Activated T-cell treated with anti-CD3 and anti-CD28 coated beads, Interleukin-2, amount 50 U/mL, for 72 hours (primary cell): ENCODE measurements at regions not wholly inside any gene's neighbourhood (a gene's known extent, or its start where the extent isn't known, plus 50 kb on each side); places are given as distances from the start of the nearest gene placed in this dataset.

Experiments used
- ATAC-seq, 2 donors: fragments of 150-1000 bp; cut with Tn5 transposase; replicated peaks in 1 of 2; 2 replicates each; pipeline ENCODE4 v1.10.0; 2021; ENCODE audit warnings: moderate library complexity in 2 of 2, mild to moderate bottlenecking in 1 of 2
- DNase-seq, 2 donors: peaks; one replicate each; pipeline ENCODE4 v3.0.0; 2021 to 2022; ENCODE audit warnings: mixed read lengths in 1 of 2
- H3K27ac Mint-ChIP-seq: one replicate; pipeline ENCODE4 v1.8.0; 2022; ENCODE audit warnings: mild to moderate bottlenecking, moderate library complexity, mixed read lengths
- H3K27me3 Mint-ChIP-seq: one replicate; pipeline ENCODE4 v1.8.0; 2022; ENCODE audit warnings: low read depth, mixed read lengths
- H3K36me3 Mint-ChIP-seq, 2 donors: one replicate each; pipeline ENCODE4 v1.8.0; 2022; ENCODE audit warnings: mixed read lengths in 2 of 2, mild to moderate bottlenecking in 1 of 2; ENCODE audit not compliant: insufficient read depth in 2 of 2
- H3K4me1 Mint-ChIP-seq: one replicate; pipeline ENCODE4 v1.8.0; 2022; ENCODE audit warnings: low read depth, mixed read lengths
- H3K4me3 Mint-ChIP-seq, 2 donors: one replicate each; pipeline ENCODE4 v1.8.0; 2022; ENCODE audit warnings: mild to moderate bottlenecking in 2 of 2, mixed read lengths in 2 of 2, moderate library complexity in 2 of 2
- H3K9me3 Mint-ChIP-seq, 2 donors: one replicate each; pipeline ENCODE4 v1.8.0; 2022; ENCODE audit warnings: mixed read lengths in 2 of 2

DNA sequence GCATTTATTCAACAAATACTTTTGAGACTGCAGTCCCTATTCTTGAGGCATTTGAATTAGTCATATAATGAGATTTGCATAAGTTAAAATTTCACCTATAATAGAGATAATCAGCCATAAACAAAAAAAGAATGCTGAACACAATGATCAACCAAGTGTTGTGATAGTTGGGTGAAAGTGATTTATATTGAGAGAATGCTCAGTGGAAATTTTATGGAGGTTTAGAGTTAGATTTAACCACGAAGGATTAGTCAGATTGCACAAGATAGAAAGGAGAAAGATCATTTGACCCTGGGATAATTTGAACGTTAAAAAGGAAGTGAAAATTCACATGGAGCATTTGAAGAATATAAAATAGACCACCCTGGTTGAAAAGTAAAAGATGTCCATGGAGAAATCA, 356.2 kb downstream of the NPR3 start:
- Mint-ChIP-seq H3K4me3 (no peak overlapping the region), H3K27me3 (no peaks in the 10 kb centered on the region), H3K27ac (no peak overlapping the region), H3K4me1 (no peaks in the 10 kb centered on the region), H3K36me3 (no peaks in the 10 kb centered on the region), H3K9me3 (peaks cover 0 to 2% of the 10 kb centered on the region in 2 donors)
- no peak for DNase-seq
- ATAC-seq, result no peak

- Mint-ChIP-seq H3K9me3 (peaks cover 4 to 6% of the 10 kb centered on the region in 2 donors), H3K4me3 (no peak overlapping the region), H3K27me3 (no peaks in the 10 kb centered on the region), H3K36me3 (no peaks in the 10 kb centered on the region), H3K4me1 (no peaks in the 10 kb centered on the region), H3K27ac (no peak overlapping the region)
- ATAC-seq, result no peak
- DNase-seq, result no peak
Observed at GRCh38 chr5:33068786-33069185, 357.7 kb downstream of the NPR3 start.

GRCh38 chr5:33072296-33072695, 361.2 kb downstream of the NPR3 start:
- ATAC-seq (no peak), DNase-seq (no peak)
- Mint-ChIP-seq H3K36me3 (no peaks in the 10 kb centered on the region), H3K27me3 (no peaks in the 10 kb centered on the region), H3K27ac (no peak overlapping the region), H3K4me1 (no peaks in the 10 kb centered on the region), H3K9me3 (peaks cover 5 to 6% of the 10 kb centered on the region in 2 donors), H3K4me3 (no peak overlapping the region)

DNA sequence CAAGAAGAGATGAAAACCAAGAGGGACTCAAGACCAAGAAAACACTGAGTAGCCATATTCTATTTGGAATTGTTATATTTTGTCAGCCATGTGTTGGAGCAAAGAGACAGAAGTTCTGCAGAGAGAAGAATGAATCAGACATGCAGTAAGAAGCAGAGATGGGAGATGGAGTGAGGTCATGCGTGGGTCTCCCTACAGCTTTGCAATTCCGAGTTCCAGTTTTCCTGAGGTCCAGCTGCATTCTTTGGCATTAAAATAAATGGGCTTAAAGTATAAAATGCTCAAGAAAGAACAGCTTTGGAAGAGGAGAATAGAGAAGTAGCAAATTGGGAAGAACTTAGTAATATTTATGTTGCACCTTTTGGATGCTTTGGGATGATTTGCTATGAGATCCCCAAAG, 361.6 kb downstream of the NPR3 start:
- Mint-ChIP-seq H3K27me3 (no peaks in the 10 kb centered on the region), H3K27ac (no peak overlapping the region), H3K4me3 (no peak overlapping the region), H3K9me3 (peaks cover 6% of the 10 kb centered on the region in 2 donors), H3K4me1 (no peaks in the 10 kb centered on the region), H3K36me3 (no peaks in the 10 kb centered on the region)
- ATAC-seq (no peak), DNase-seq (no peak)

DNA sequence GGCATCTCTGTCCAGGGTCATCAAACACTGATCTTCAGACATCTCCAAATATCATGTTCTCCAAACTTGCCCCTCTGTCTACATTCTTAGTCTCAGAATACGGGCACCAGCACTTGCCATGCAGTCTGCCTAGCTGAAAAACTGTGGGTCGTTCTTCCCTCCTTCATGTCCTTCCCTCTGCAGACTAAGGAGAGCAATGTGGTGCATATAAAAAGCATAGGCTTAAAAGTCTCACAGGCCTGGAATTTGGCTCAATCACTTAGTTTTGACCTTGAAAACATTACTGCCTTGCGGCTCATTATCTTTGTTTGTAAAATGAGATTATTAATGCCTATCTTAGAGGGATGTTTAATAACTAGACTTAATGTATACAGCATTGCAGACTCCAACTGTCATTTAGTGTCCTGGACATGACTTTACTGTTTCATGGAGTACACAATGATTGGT, 362.8 kb downstream of the NPR3 start:
- no peak for ATAC-seq
- no peak for DNase-seq
- Mint-ChIP-seq H3K27ac (no peak overlapping the region), H3K4me3 (no peak overlapping the region), H3K4me1 (no peaks in the 10 kb centered on the region), H3K9me3 (peaks cover 6 to 8% of the 10 kb centered on the region in 2 donors), H3K36me3 (no peaks in the 10 kb centered on the region), H3K27me3 (no peaks in the 10 kb centered on the region)

GRCh38 chr5:33074548-33074947, 363.4 kb downstream of the NPR3 start:
- no peaks in the 10 kb centered on the region for H3K36me3 Mint-ChIP-seq
- no peaks in the 10 kb centered on the region for H3K27me3 Mint-ChIP-seq
- H3K4me1 Mint-ChIP-seq, result no peaks in the 10 kb centered on the region
- peaks cover 6 to 8% of the 10 kb centered on the region in 2 donors for H3K9me3 Mint-ChIP-seq
- no peak overlapping the region for H3K4me3 Mint-ChIP-seq
- DNase-seq, result no peak
- no peak for ATAC-seq
- H3K27ac Mint-ChIP-seq, result no peak overlapping the region

GRCh38 chr5:33075731-33076130, 364.6 kb downstream of the NPR3 start:
- H3K9me3 Mint-ChIP-seq, result peaks cover 6 to 8% of the 10 kb centered on the region in 2 donors
- ATAC-seq, result no peak
- no peak overlapping the region for H3K4me3 Mint-ChIP-seq
- no peak for DNase-seq
- no peaks in the 10 kb centered on the region for H3K36me3 Mint-ChIP-seq
- H3K27ac Mint-ChIP-seq, result no peak overlapping the region
- H3K27me3 Mint-ChIP-seq, result no peaks in the 10 kb centered on the region
- H3K4me1 Mint-ChIP-seq, result no peaks in the 10 kb centered on the region

GRCh38 chr5:33079548-33079947, 361.2 kb upstream of the TARS1 start:
- Mint-ChIP-seq H3K4me1 (no peaks in the 10 kb centered on the region), H3K27ac (no peak overlapping the region), H3K36me3 (no peaks in the 10 kb centered on the region), H3K27me3 (no peaks in the 10 kb centered on the region), H3K9me3 (peaks cover 2 to 3% of the 10 kb centered on the region in 2 donors), H3K4me3 (no peak overlapping the region)
- ATAC-seq, result no peak
- no peak for DNase-seq

GRCh38 chr5:33080287-33080686, 360.5 kb upstream of the TARS1 start:
- no peak overlapping the region for H3K27ac Mint-ChIP-seq
- H3K36me3 Mint-ChIP-seq, result no peaks in the 10 kb centered on the region
- H3K9me3 Mint-ChIP-seq, result peaks cover 2 to 3% of the 10 kb centered on the region in 2 donors

DNA sequence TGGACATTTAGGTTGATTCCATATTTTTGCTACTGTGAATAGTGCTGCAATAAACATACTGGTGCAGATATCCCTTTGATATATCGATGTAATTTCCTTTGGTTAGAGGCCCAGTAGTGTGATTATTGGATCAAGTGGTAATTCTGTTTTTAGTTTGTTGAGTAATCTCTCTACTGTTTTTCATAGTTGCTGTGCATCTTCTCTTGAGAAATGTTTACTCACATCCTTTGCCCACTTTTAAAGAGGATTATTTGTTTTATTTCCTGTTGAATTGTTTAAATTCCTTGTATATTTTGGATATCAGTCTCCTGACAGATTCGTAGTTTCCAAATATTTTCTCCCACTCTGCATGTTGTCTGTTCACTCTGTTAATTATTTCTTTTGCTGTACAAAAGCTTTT, 352.6 kb upstream of the TARS1 start:
- no peak overlapping the region for H3K27ac Mint-ChIP-seq
- H3K4me1 Mint-ChIP-seq, result no peaks in the 10 kb centered on the region
- no peak overlapping the region for H3K4me3 Mint-ChIP-seq
- DNase-seq (no peak), ATAC-seq (no peak)
- H3K36me3 Mint-ChIP-seq, result no peaks in the 10 kb centered on the region
- peaks cover 1 to 11% of the 10 kb centered on the region in 2 donors for H3K9me3 Mint-ChIP-seq
- H3K27me3 Mint-ChIP-seq, result no peaks in the 10 kb centered on the region

More at GRCh38 chr5:33080287-33080686, 360.5 kb upstream of the TARS1 start:
- Mint-ChIP-seq H3K27me3 (no peaks in the 10 kb centered on the region), H3K4me3 (no peak overlapping the region), H3K4me1 (no peaks in the 10 kb centered on the region)
- DNase-seq (no peak), ATAC-seq (no peak)

GRCh38 chr5:33091571-33092363, 349.0 kb upstream of the TARS1 start:
- ATAC-seq (no peak), DNase-seq (no peak)
- Mint-ChIP-seq H3K9me3 (peaks cover 5 to 13% of the 10 kb centered on the region in 2 donors), H3K4me1 (no peaks in the 10 kb centered on the region), H3K4me3 (no peak overlapping the region), H3K27me3 (no peaks in the 10 kb centered on the region), H3K27ac (no peak overlapping the region), H3K36me3 (no peaks in the 10 kb centered on the region)

GRCh38 chr5:33092719-33093118, 348.0 kb upstream of the TARS1 start:
- Mint-ChIP-seq H3K27me3 (no peaks in the 10 kb centered on the region), H3K36me3 (no peaks in the 10 kb centered on the region), H3K9me3 (peaks cover 5 to 13% of the 10 kb centered on the region in 2 donors), H3K4me3 (no peak overlapping the region), H3K27ac (no peak overlapping the region), H3K4me1 (no peaks in the 10 kb centered on the region)
- ATAC-seq (no peak), DNase-seq (no peak)

DNA sequence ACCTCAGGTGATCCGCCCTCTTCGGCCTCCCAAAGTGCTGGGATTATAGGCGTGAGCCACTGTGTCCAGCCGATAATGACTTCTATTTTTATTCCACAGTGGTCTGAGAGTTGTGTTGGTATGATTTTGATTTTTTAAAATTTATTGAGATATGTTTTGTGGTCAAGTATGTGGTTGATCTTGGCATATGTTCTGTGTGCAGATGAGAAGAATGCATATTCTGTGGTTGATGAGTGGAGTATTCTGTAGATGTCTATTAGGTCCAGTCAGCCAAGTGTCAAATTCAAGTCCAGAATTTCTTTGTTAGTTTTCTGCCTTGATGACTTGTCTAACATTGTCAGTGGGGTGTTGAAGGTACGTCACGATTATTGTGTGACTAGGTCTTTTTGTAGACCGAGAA, 338.2 kb upstream of the TARS1 start:
- DNase-seq, result no peak
- Mint-ChIP-seq H3K9me3 (peaks cover 7 to 18% of the 10 kb centered on the region in 2 donors), H3K4me3 (no peak overlapping the region), H3K27me3 (no peaks in the 10 kb centered on the region), H3K4me1 (no peaks in the 10 kb centered on the region), H3K27ac (no peak overlapping the region), H3K36me3 (peaks cover 0 to 6% of the 10 kb centered on the region in 2 donors)
- no peak for ATAC-seq

DNA sequence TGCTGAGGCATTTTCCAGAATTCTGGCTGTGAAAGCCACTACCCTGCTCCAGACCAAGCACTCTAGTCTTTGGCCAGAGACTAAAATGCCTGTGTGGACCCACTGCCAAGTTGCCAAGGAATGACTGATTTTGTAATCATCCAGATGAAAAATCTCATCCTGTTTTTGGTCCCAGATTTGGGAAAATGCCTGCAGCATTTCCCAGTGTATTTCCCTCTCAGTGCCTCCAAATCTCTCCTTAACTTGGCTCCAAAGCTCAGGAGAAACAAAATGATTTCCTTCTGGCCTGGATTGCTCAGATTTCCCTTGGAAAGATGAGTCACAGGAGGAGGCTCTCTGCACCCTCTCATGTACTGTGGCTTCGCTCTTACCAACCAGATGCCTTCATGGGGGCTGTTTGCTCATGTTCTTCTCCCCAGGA, 335.2 kb upstream of the TARS1 start:
- DNase-seq (no peak), ATAC-seq (no peak)
- Mint-ChIP-seq H3K27me3 (no peaks in the 10 kb centered on the region), H3K9me3 (peaks cover 5 to 18% of the 10 kb centered on the region in 2 donors), H3K4me3 (no peak overlapping the region), H3K27ac (no peak overlapping the region), H3K4me1 (no peaks in the 10 kb centered on the region), H3K36me3 (peaks cover 0 to 6% of the 10 kb centered on the region in 2 donors)
